CD14-positive monocyte (primary cell): ENCODE measurements at regions not wholly inside any gene's neighbourhood (a gene's known extent, or its start where the extent isn't known, plus 50 kb on each side); places are given as distances from the start of the nearest gene placed in this dataset.

Experiments used
- DNase-seq, 3 donors: peaks; one replicate each; pipeline ENCODE4 v3.0.0-alpha.2; 2011 to 2022
- H2AFZ ChIP-seq: 2 replicates; pipeline ENCODE4 v1.6.0; 2012; ENCODE audit warnings: mild to moderate bottlenecking, low read depth, low read length, inconsistent platforms; ENCODE audit not compliant: insufficient read depth, poor library complexity, severe bottlenecking
- H3K27ac ChIP-seq, 2 donors: 1 replicate in 1 of 2; 2 replicates in 1 of 2; pipeline ENCODE4 v1.5.1; 2012 to 2013; ENCODE audit warnings: low read length in 2 of 2, control low read depth in 1 of 2, inconsistent platforms in 1 of 2, low read depth in 1 of 2, mild to moderate bottlenecking in 1 of 2
- H3K27me3 ChIP-seq, 2 donors: one replicate each; pipeline versions ENCODE4 v1.6.0 to v1.6.1; 2011 to 2013; ENCODE audit warnings: low read length in 2 of 2; ENCODE audit not compliant: control insufficient read depth in 2 of 2, insufficient read depth in 2 of 2
- H3K36me3 ChIP-seq, 2 donors: replicated peaks in 1 of 2; 1 replicate in 1 of 2; 2 replicates in 1 of 2; pipeline versions ENCODE4 v1.5.1 to v1.6.1; 2012 to 2013; ENCODE audit warnings: low read length in 2 of 2, control low read depth in 1 of 2, inconsistent platforms in 1 of 2, mild to moderate bottlenecking in 1 of 2; ENCODE audit not compliant: insufficient read depth in 2 of 2, control insufficient read depth in 1 of 2
- H3K4me1 ChIP-seq, 2 donors: 1 replicate in 1 of 2; 2 replicates in 1 of 2; pipeline versions ENCODE4 v1.5.1 to v1.6.1; 2012 to 2013; ENCODE audit warnings: low read length in 2 of 2, control low read depth in 1 of 2, inconsistent platforms in 1 of 2, mild to moderate bottlenecking in 1 of 2, moderate library complexity in 1 of 2; ENCODE audit not compliant: insufficient read depth in 2 of 2, control insufficient read depth in 1 of 2
- H3K4me2 ChIP-seq: replicated peaks from 2 replicates; pipeline ENCODE3; 2012; ENCODE audit warnings: low read length, moderate library complexity, mild to moderate bottlenecking; ENCODE audit not compliant: poor library complexity, severe bottlenecking; ENCODE audit errors: extremely low read depth
- H3K4me3 ChIP-seq, 3 experiments: fragments of 200-600 bp in 1 of 3; sonication (generic) in 1 of 3; replicated peaks in 1 of 3; 1 replicate in 2 of 3; 2 replicates in 1 of 3; pipeline ENCODE4 v1.5.1; 2011 to 2013; ENCODE audit warnings: low read length in 3 of 3, mild to moderate bottlenecking in 3 of 3, control low read depth in 2 of 3, low read depth in 2 of 3, inconsistent platforms in 1 of 3, moderate library complexity in 1 of 3
- H3K79me2 ChIP-seq: 2 replicates; pipeline ENCODE4 v1.6.0; 2012; ENCODE audit warnings: mild to moderate bottlenecking, control low read depth, inconsistent platforms, low read length, moderate library complexity; ENCODE audit not compliant: insufficient read depth
- H3K9ac ChIP-seq: 2 replicates; pipeline ENCODE4 v1.6.0; 2017; ENCODE audit warnings: low read length, mild to moderate bottlenecking; ENCODE audit not compliant: insufficient read depth, poor library complexity, severe bottlenecking
- H3K9me3 ChIP-seq, 2 donors: replicated peaks in 1 of 2; 1 replicate in 1 of 2; 2 replicates in 1 of 2; pipeline versions ENCODE4 v1.5.1 to v1.6.1; 2012 to 2013; ENCODE audit warnings: low read length in 2 of 2, control low read depth in 1 of 2; ENCODE audit not compliant: control insufficient read depth in 1 of 2, insufficient read depth in 1 of 2
- H4K20me1 ChIP-seq: 2 replicates; pipeline ENCODE4 v1.6.0; 2012; ENCODE audit warnings: mild to moderate bottlenecking, low read length, control low read depth, moderate library complexity; ENCODE audit not compliant: insufficient read depth
- H3K27ac Mint-ChIP-seq, 7 donors: one replicate each; pipeline ENCODE4 v1.8.0; 2020; ENCODE audit warnings: mild to moderate bottlenecking in 7 of 7, mixed read lengths in 7 of 7, moderate library complexity in 6 of 7, inconsistent platforms in 2 of 7
- H3K27me3 Mint-ChIP-seq, 3 donors: one replicate each; pipeline ENCODE4 v1.8.0; 2021 to 2022; ENCODE audit warnings: low read depth in 3 of 3, mild to moderate bottlenecking in 3 of 3, mixed read lengths in 3 of 3, moderate library complexity in 3 of 3, inconsistent platforms in 1 of 3
- H3K36me3 Mint-ChIP-seq, 2 donors: one replicate each; pipeline ENCODE4 v1.8.0; 2020; ENCODE audit warnings: mixed read lengths in 2 of 2, inconsistent platforms in 1 of 2, mild to moderate bottlenecking in 1 of 2
- H3K4me1 Mint-ChIP-seq: one replicate; pipeline ENCODE4 v1.8.0; 2020; ENCODE audit warnings: mild to moderate bottlenecking, mixed read lengths
- H3K4me3 Mint-ChIP-seq, 2 donors: one replicate each; pipeline ENCODE4 v1.8.0; 2020; ENCODE audit warnings: mild to moderate bottlenecking in 2 of 2, mixed read lengths in 2 of 2, moderate library complexity in 1 of 2
- H3K9me3 Mint-ChIP-seq, 7 donors: one replicate each; pipeline ENCODE4 v1.8.0; 2020 to 2022; ENCODE audit warnings: mixed read lengths in 7 of 7, mild to moderate bottlenecking in 6 of 7, moderate library complexity in 6 of 7, inconsistent platforms in 2 of 7
- CTCF ChIP-seq: fragments of 200-600 bp; IDR thresholded peaks from one replicate; pipeline ENCODE4 v1.8.0; 2022; ENCODE audit warnings: antibody characterized with exemption, mild to moderate bottlenecking
- WGBS: methylation state at CpG from one replicate; pipeline ENCODE4 v1.1.5; 2013; ENCODE audit warnings: missing lambda C conversion rate; ENCODE audit not compliant: insufficient coverage; 5-methylcytosine and 5-hydroxymethylcytosine counted together
- intact Hi-C, 2 donors: fragments of 100-400 bp; cut with micrococcal nuclease; formaldehyde crosslinking; loops; one replicate each; pipeline versions ENCODE4 v1.15.0 to v1.15.1; 2023

DNA sequence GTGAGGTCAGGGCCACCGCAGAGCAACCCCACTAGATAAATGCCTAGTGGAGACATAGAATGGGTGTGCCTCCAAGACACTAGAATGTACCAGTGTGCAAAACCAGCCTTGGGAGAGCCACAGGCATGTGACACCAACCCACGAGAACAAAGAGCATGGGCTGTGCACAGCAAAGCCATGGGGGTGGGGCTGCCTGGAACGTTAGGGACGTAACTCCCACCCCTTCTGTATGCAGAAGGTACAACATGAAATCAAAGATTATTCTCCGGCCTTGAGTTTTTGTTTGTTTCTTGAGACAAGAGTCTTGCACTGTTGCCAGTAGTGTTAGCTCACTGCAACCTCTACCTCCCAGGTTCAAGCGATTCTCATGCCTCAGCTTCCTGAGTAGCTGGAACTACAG, 99.5 kb downstream of the MID1IP1 start:
- intact Hi-C loops: no loop called here
- Histone ChIP-seq H3K4me2 (no peak overlapping the region), H2AFZ (no peak overlapping the region), H3K9ac (no peak overlapping the region), H4K20me1 (no peaks in the 10 kb centered on the region), H3K4me3 (no peak overlapping the region), H3K27me3 (no peaks in the 10 kb centered on the region), H3K9me3 (no peaks in the 10 kb centered on the region), H3K79me2 (no peaks in the 10 kb centered on the region), H3K27ac (no peak overlapping the region), H3K36me3 (no peaks in the 10 kb centered on the region), H3K4me1 (peaks cover 0 to 6% of the 10 kb centered on the region in 2 donors)
- H3K4me1 Mint-ChIP-seq: peaks cover 8% of the 10 kb centered on the region
- H3K27me3 Mint-ChIP-seq: peaks cover 0 to 2% (median 0%) of the 10 kb centered on the region in 3 donors
- no peak overlapping the region for H3K4me3 Mint-ChIP-seq
- no peak overlapping the region for H3K27ac Mint-ChIP-seq
- no peaks in the 10 kb centered on the region for H3K36me3 Mint-ChIP-seq
- no CpG with 5 or more reads among the region's 6 CpGs for WGBS
- no peak for TF ChIP-seq CTCF
- no peaks in the 10 kb centered on the region for H3K9me3 Mint-ChIP-seq
- no peak for DNase-seq

GRCh38 chrX:38902972-38903492, 101.8 kb downstream of the MID1IP1 start:
- Histone ChIP-seq H3K9ac (no peak overlapping the region), H3K4me1 (peaks cover 0 to 6% of the 10 kb centered on the region in 2 donors), H3K36me3 (no peaks in the 10 kb centered on the region), H2AFZ (no peak overlapping the region), H3K27me3 (no peaks in the 10 kb centered on the region), H3K4me3 (no peak overlapping the region), H3K9me3 (no peaks in the 10 kb centered on the region), H4K20me1 (no peaks in the 10 kb centered on the region), H3K79me2 (no peaks in the 10 kb centered on the region), H3K4me2 (no peak overlapping the region), H3K27ac (no peak overlapping the region)
- Mint-ChIP-seq H3K36me3 (no peaks in the 10 kb centered on the region), H3K4me3 (no peak overlapping the region), H3K9me3 (no peaks in the 10 kb centered on the region), H3K27me3 (peaks cover 0 to 6% (median 0%) of the 10 kb centered on the region in 3 donors), H3K4me1 (peaks cover 7% of the 10 kb centered on the region), H3K27ac (no peak overlapping the region)
- TF ChIP-seq CTCF: no peak
- intact Hi-C loops: no loop called here
- no peak for DNase-seq
- WGBS: 98% methylated on average over 5 of the region's 13 CpGs
